HCT116 (cell line): ENCODE measurements at regions not wholly inside any gene's neighbourhood (a gene's known extent, or its start where the extent isn't known, plus 50 kb on each side); places are given as distances from the start of the nearest gene placed in this dataset.

Experiments
- ATAC-seq: fragments of 200-7000 bp; cut with Tn5 transposase; 2 replicates; pipeline ENCODE4 v1.9.1; 2020; ENCODE audit warnings: mild to moderate bottlenecking, moderate library complexity
- BruUV-seq: library from RNA; stranded (reverse); fragments of 400-500 nt; replicated peaks from 2 replicates; lab custom pipeline; 2021; lab: Mats Ljungman, UMichigan
- CTCF ChIA-PET: fragments of 300-600 bp; sonication (Branson Sonifier 250); formaldehyde crosslinking; loops from one replicate; lab custom pipeline; 2021; ENCODE audit warnings: antibody characterized with exemption; lab: Charles Lee
- POLR2A ChIA-PET: fragments of 300-600, 350-600 bp; sonication (Branson Sonifier 250); formaldehyde crosslinking; loops from one replicate; lab custom pipeline; 2021; ENCODE audit warnings: antibody characterized with exemption; lab: Charles Lee
- RAD21 ChIA-PET, 2 experiments: fragments of 300-600 bp; sonication (Branson Sonifier 250); formaldehyde crosslinking; loops; one replicate each; lab custom pipeline; 2023; ENCODE audit warnings: low total read pairs in 2 of 2; ENCODE audit not compliant: uncharacterized antibody in 2 of 2, unreplicated experiment in 2 of 2, low non-redundant PET in 1 of 2; lab: Charles Lee
- DNase-seq: peaks from one replicate; pipeline ENCODE4 v3.0.0-alpha.2; 2010; ENCODE audit warnings: low read depth, low spot score
- H2AFZ ChIP-seq: fragments of 200-600 bp; shearing (Covaris generic), sonication (generic); 2 replicates; pipeline ENCODE4 v1.6.1; 2017; ENCODE audit warnings: low read depth, mixed run types, mixed read lengths, antibody characterized with exemption, low read length; ENCODE audit not compliant: poor library complexity, severe bottlenecking
- H3K27ac ChIP-seq: 2 replicates; pipeline ENCODE4 v1.5.1; 2012; ENCODE audit warnings: low read depth, low read length
- H3K27me3 ChIP-seq: fragments of 200-600 bp; sonication (generic); 2 replicates; pipeline ENCODE4 v1.6.1; 2016; ENCODE audit warnings: mixed run types, low read length, mixed read lengths; ENCODE audit not compliant: insufficient read depth
- H3K36me3 ChIP-seq, 2 experiments: fragments of 200-500 bp in 1 of 2; fragments of 200-600 bp in 1 of 2; sonication (Bioruptor generic) in 1 of 2; sonication (generic) in 1 of 2; 2 replicates each; pipeline versions ENCODE4 v1.5.1 to v1.6.1; 2014 to 2016; ENCODE audit warnings: low read length in 2 of 2, inconsistent platforms in 1 of 2, mixed read lengths in 1 of 2, mixed run types in 1 of 2; ENCODE audit not compliant: insufficient read depth in 2 of 2, control insufficient read depth in 1 of 2
- H3K4me1 ChIP-seq, 2 experiments: fragments of 200-600 bp in 1 of 2; sonication (generic) in 1 of 2; 2 replicates each; pipeline versions ENCODE4 v1.5.1 to v1.6.1; 2012 to 2017; ENCODE audit warnings: low read length in 2 of 2, inconsistent platforms in 1 of 2, mild to moderate bottlenecking in 1 of 2, mixed read lengths in 1 of 2, mixed run types in 1 of 2, moderate library complexity in 1 of 2; ENCODE audit not compliant: insufficient read depth in 2 of 2, control insufficient read depth in 1 of 2
- H3K4me2 ChIP-seq: fragments of 200-600 bp; sonication (generic); 2 replicates; pipeline ENCODE4 v1.6.1; 2017; ENCODE audit warnings: mixed run types, low read length, mixed read lengths
- H3K4me3 ChIP-seq, 2 experiments: fragments of 200-600 bp in 1 of 2; sonication (generic) in 1 of 2; replicated peaks in 1 of 2; 2 replicates each; pipeline ENCODE4 v1.5.1; 2011 to 2016; ENCODE audit warnings: low read length in 2 of 2, control low read depth in 1 of 2, low read depth in 1 of 2, mild to moderate bottlenecking in 1 of 2, mixed read lengths in 1 of 2, mixed run types in 1 of 2
- H3K79me2 ChIP-seq: fragments of 200-600 bp; sonication (generic); 2 replicates; pipeline ENCODE4 v1.6.1; 2017; ENCODE audit warnings: mild to moderate bottlenecking, mixed run types, low read length, moderate library complexity, mixed read lengths; ENCODE audit not compliant: insufficient read depth
- H3K9ac ChIP-seq: fragments of 200-600 bp; sonication (generic); 2 replicates; pipeline ENCODE4 v1.6.1; 2016; ENCODE audit warnings: low read length, mixed read lengths
- H3K9me2 ChIP-seq: fragments of 200-600 bp; sonication (generic), shearing (Covaris generic); 2 replicates; pipeline ENCODE4 v1.6.1; 2017; ENCODE audit warnings: mixed run types, mild to moderate bottlenecking, moderate library complexity; ENCODE audit not compliant: insufficient read depth
- H3K9me3 ChIP-seq, 2 experiments: fragments of 200-500 bp in 1 of 2; fragments of 200-600 bp in 1 of 2; sonication (Bioruptor generic) in 1 of 2; sonication (generic) in 1 of 2; 2 replicates each; pipeline ENCODE4 v1.6.1; 2014 to 2017; ENCODE audit warnings: low read length in 2 of 2, mixed read lengths in 2 of 2, inconsistent platforms in 1 of 2, low read depth in 1 of 2, mild to moderate bottlenecking in 1 of 2, mixed run types in 1 of 2, moderate library complexity in 1 of 2; ENCODE audit not compliant: control insufficient read depth in 1 of 2, insufficient read depth in 1 of 2
- H4K20me1 ChIP-seq: fragments of 200-600 bp; sonication (generic), shearing (Covaris generic); 2 replicates; pipeline ENCODE4 v1.6.1; 2017; ENCODE audit warnings: mixed run types, mild to moderate bottlenecking, moderate library complexity; ENCODE audit not compliant: insufficient read depth
- ATF3 ChIP-seq: IDR thresholded peaks from 2 replicates; pipeline ENCODE4 v1.6.1; 2012
- CBX3 ChIP-seq: IDR thresholded peaks from 2 replicates; pipeline ENCODE4 v1.6.1; 2012; ENCODE audit warnings: low read depth
- CEBPB ChIP-seq: IDR thresholded peaks from 2 replicates; pipeline ENCODE4 v1.6.1; 2012; ENCODE audit warnings: low read depth
- EGR1 ChIP-seq: IDR thresholded peaks from 2 replicates; pipeline ENCODE4 v1.6.1; 2012; ENCODE audit warnings: low read depth
- ELF1 ChIP-seq: IDR thresholded peaks from 2 replicates; pipeline ENCODE4 v1.6.1; 2012; ENCODE audit warnings: low read depth, borderline replicate concordance
- EZH2 ChIP-seq: fragments of 200-600 bp; sonication (generic); IDR thresholded peaks from 2 replicates; pipeline ENCODE4 v1.6.1; 2017; ENCODE audit warnings: antibody characterized with exemption, mixed run types
- EZH2phosphoT487 ChIP-seq: fragments of 200-600 bp; IDR thresholded peaks from 2 replicates; pipeline ENCODE4 v1.6.1; 2018; ENCODE audit warnings: antibody characterized with exemption, borderline replicate concordance
- FOSL1 ChIP-seq: IDR thresholded peaks from 2 replicates; pipeline ENCODE4 v1.6.1; 2012; ENCODE audit warnings: low read depth
- JUND ChIP-seq: IDR thresholded peaks from 2 replicates; pipeline ENCODE4 v1.6.1; 2012
- POLR2A ChIP-seq: IDR thresholded peaks from 2 replicates; pipeline ENCODE4 v1.7.0; 2011; ENCODE audit warnings: borderline replicate concordance; ENCODE audit not compliant: insufficient read depth, insufficient read length; ENCODE audit errors: extremely low read depth
- POLR2AphosphoS5 ChIP-seq: IDR thresholded peaks from 2 replicates; pipeline ENCODE4 v1.6.1; 2011; ENCODE audit warnings: mild to moderate bottlenecking, low read depth, low read length, moderate library complexity
- SIN3A ChIP-seq: IDR thresholded peaks from 2 replicates; pipeline ENCODE4 v1.6.1; 2012; ENCODE audit warnings: low read depth
- SP1 ChIP-seq: IDR thresholded peaks from 2 replicates; pipeline ENCODE4 v1.6.1; 2012; ENCODE audit warnings: low read depth
- SRF ChIP-seq: IDR thresholded peaks from 2 replicates; pipeline ENCODE4 v1.6.1; 2012; ENCODE audit warnings: low read depth
- TCF7L2 ChIP-seq: IDR thresholded peaks from 2 replicates; pipeline ENCODE4 v1.7.0; 2011; ENCODE audit warnings: borderline replicate concordance, inconsistent platforms; ENCODE audit not compliant: insufficient read depth, insufficient read length; ENCODE audit errors: extremely low read depth
- YY1 ChIP-seq: IDR thresholded peaks from 2 replicates; pipeline ENCODE4 v1.6.1; 2011; ENCODE audit warnings: low read length, low read depth, moderate library complexity, mild to moderate bottlenecking; ENCODE audit not compliant: insufficient replicate concordance; ENCODE audit errors: extremely low read depth
- ZFX ChIP-seq: fragments of 450-650 bp; IDR thresholded peaks from 2 replicates; pipeline ENCODE4 v1.6.1; 2017
- ZNF274 ChIP-seq: fragments of 200-500 bp; sonication (Bioruptor generic); IDR thresholded peaks from 2 replicates; pipeline ENCODE4 v1.6.1; 2014; ENCODE audit warnings: mild to moderate bottlenecking, low read depth, low read length, inconsistent platforms
- intact Hi-C: fragments of 100-400 bp; cut with micrococcal nuclease; formaldehyde crosslinking; loops from 2 replicates; pipeline ENCODE4 v1.10.0; 2022
- TF ChIP-seq, protein P1 (sequence below), 3 experiments: fragments of 200-600 bp in 1 of 3; sonication (generic) in 1 of 3; IDR thresholded peaks in 2 of 3; conservative IDR thresholded peaks in 1 of 3; 2 replicates each; pipeline ENCODE4 v1.5.1; 2012 to 2017; ENCODE audit warnings: low read depth in 2 of 3, low read length in 2 of 3, antibody characterized with exemption in 1 of 3, borderline replicate concordance in 1 of 3, control low read depth in 1 of 3, mild to moderate bottlenecking in 1 of 3, mixed read lengths in 1 of 3, mixed run types in 1 of 3, moderate library complexity in 1 of 3; ENCODE audit not compliant: insufficient read depth in 1 of 3
- TF ChIP-seq, protein P2 (sequence below): IDR thresholded peaks from 2 replicates; pipeline ENCODE4 v1.6.1; 2012

GRCh38 chr5:167971706-167972105 is 319.7 kb upstream of the WWC1 start:
- peaks cover 17% of the 10 kb centered on the region; the same call in 1 of the 2 replicates for H3K27me3 ChIP-seq
- ChIA-PET RAD21 (no interaction called here), POLR2A (no interaction called here), CTCF (no interaction called here)
- no peak overlapping the region for H3K4me2 ChIP-seq
- no peak overlapping the region for H2AFZ ChIP-seq
- no peak for DNase-seq
- H3K79me2 ChIP-seq, result no peaks in the 10 kb centered on the region
- H3K9me3 ChIP-seq, result no peaks in the 10 kb centered on the region
- no peak overlapping the region for H3K9ac ChIP-seq
- ATAC-seq, result no peak
- no peak for TF ChIP-seq SP1
- intact Hi-C loops, result no loop called here
- no peaks in the 10 kb centered on the region for H3K4me1 ChIP-seq
- no peaks in the 10 kb centered on the region for H3K36me3 ChIP-seq
- no peak overlapping the region for H3K27ac ChIP-seq
- BruUV-seq, result no TSS peak
- H3K9me2 ChIP-seq, result no peaks in the 10 kb centered on the region
- no peaks in the 10 kb centered on the region for H4K20me1 ChIP-seq
- H3K4me3 ChIP-seq, result no peak overlapping the region

DNA sequence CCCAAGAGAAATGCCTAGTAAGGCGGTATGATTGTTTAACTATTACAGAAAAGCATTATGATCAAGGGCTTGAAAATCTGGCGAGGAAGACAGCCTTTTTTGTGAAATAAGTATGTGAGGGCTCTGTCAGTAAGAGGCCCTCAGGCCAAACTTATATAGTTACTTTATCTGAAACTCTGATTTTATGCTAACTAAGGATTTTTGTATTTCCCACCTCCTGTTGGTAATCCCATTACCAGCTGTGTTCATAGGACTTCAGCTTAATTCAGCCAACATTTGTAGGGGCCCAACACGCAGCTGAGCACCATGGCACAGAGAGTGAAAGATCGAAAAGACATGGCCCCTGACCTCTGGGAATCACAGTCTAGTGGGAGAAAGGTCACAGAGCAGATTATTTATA is 318.3 kb upstream of the WWC1 start:
- no peaks in the 10 kb centered on the region for H3K4me1 ChIP-seq
- intact Hi-C loops, result no loop called here
- ATAC-seq, result no peak
- no TSS peak for BruUV-seq
- H3K4me3 ChIP-seq, result no peak overlapping the region
- no peaks in the 10 kb centered on the region for H4K20me1 ChIP-seq
- H3K79me2 ChIP-seq, result no peaks in the 10 kb centered on the region
- no peak overlapping the region for H3K27ac ChIP-seq
- H2AFZ ChIP-seq, result no peak overlapping the region
- TF ChIP-seq, protein P1, sequence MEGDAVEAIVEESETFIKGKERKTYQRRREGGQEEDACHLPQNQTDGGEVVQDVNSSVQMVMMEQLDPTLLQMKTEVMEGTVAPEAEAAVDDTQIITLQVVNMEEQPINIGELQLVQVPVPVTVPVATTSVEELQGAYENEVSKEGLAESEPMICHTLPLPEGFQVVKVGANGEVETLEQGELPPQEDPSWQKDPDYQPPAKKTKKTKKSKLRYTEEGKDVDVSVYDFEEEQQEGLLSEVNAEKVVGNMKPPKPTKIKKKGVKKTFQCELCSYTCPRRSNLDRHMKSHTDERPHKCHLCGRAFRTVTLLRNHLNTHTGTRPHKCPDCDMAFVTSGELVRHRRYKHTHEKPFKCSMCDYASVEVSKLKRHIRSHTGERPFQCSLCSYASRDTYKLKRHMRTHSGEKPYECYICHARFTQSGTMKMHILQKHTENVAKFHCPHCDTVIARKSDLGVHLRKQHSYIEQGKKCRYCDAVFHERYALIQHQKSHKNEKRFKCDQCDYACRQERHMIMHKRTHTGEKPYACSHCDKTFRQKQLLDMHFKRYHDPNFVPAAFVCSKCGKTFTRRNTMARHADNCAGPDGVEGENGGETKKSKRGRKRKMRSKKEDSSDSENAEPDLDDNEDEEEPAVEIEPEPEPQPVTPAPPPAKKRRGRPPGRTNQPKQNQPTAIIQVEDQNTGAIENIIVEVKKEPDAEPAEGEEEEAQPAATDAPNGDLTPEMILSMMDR (IDR thresholded peaks at IDR 0.05 in 2 of 3, conservative IDR thresholded peaks at IDR 0.05 in 1 of 3; ENCODE audit: borderline replicate concordance in 1 of 3, insufficient read depth in 1 of 3, low read depth in 2 of 3, low read length in 2 of 3), result no peak
- TF ChIP-seq JUND (no peak), TCF7L2 (no peak), EZH2 (no peak), EZH2phosphoT487 (no peak), ELF1 (no peak), CBX3 (no peak), SP1 (no peak), YY1 (no peak), POLR2AphosphoS5 (no peak), SRF (no peak), ATF3 (no peak), SIN3A (no peak), POLR2A (no peak), ZNF274 (no peak), EGR1 (no peak), CEBPB (no peak), FOSL1 (no peak), ZFX (no peak)
- TF ChIP-seq, protein P2, sequence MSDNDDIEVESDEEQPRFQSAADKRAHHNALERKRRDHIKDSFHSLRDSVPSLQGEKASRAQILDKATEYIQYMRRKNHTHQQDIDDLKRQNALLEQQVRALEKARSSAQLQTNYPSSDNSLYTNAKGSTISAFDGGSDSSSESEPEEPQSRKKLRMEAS, result no peak
- ChIA-PET RAD21 (no interaction called here), POLR2A (no interaction called here), CTCF (no interaction called here)
- no peaks in the 10 kb centered on the region for H3K36me3 ChIP-seq
- no peak overlapping the region for H3K4me2 ChIP-seq
- H3K27me3 ChIP-seq, result peaks cover 12% of the 10 kb centered on the region; the same call in 1 of the 2 replicates
- DNase-seq, result no peak
- no peaks in the 10 kb centered on the region for H3K9me3 ChIP-seq
- no peaks in the 10 kb centered on the region for H3K9me2 ChIP-seq
- no peak overlapping the region for H3K9ac ChIP-seq
